DMS53 treated with DMSO at 0.1 percent for 48 hours (cell line): ENCODE measurements at regions not wholly inside any gene's neighbourhood (a gene's known extent, or its start where the extent isn't known, plus 50 kb on each side); places are given as distances from the start of the nearest gene placed in this dataset.

Source experiments
- DNase-seq: peaks from one replicate; lab custom pipeline; 2025; ENCODE audit not compliant: unreplicated experiment; lab: John Stamatoyannopoulos, UW

DNA sequence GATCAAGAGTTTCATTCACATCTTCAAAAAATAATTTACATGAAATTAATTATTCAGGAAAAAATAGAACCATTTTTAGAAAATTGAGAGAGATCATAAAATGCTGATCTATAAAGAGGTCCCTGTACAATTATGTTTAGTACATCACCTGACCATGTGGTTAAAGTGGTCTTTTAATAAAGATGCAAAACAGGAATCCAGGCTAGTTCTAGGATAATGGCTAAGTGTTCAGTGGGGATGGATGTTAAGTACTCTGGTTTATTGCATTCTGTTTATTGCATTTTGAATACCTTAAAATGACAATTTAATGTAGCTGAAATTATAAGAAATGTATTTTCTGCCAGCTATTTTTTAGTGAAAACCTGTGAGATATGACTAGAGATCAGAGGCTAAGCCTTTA lies 72.0 kb upstream of the SMC2 start:
- no peak for DNase-seq

DNA sequence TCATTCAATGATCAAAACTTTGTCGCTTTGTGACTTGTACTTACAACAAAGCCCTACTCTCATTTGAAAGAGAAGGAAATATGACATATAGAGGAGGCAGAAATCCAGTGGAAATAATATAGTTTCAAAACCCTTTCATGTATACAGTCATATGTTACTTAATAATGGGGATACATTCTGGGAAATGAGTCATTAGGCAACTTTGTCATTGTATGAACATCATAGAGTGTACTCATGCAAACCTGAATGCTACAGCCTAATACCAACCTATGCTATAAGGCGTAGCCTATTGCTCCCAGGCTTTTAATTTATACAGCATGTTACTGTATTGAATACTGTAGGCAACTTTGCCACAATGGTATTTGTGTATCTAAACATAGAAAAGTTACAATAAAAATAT lies 69.0 kb upstream of the SMC2 start:
- DNase-seq: no peak

DNA sequence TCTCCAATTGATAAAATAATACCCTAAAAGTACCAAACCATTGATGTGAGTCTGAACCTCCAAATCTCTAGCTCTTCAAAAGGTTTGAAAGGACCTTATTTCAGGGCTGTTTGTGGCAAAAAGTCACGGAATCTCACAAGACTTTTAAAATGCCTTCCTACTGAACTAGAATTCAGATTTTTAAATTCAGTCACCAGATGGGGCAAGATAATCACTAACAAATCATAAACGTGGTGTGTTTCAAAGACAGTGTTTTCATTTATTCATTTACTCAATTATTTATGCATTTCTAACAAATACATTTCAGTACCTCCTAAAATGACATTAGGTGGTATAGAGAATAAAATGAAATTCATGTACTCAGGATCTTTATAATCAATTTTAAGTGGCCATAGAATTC lies 68.2 kb upstream of the SMC2 start:
- no peak for DNase-seq

DNA sequence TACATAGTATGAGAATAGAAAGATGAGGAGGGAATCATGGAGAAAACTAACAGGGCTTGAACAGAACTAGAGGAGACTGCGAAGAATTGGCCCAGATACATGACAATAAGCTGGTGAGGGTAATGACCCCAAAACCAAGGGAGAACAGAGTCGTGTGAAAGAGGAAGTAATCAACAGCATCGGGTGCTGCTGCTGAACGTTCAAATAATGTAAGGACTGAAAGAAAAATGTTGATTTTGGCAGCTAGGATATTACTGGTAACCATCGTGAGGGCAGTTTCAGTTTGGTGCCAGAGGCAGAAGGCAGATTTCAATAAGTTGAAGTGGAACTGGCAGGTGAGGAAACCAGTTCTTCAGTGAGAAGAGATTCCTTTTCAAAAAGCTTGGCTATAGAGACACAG lies 66.8 kb upstream of the SMC2 start:
- no peak for DNase-seq

DNA sequence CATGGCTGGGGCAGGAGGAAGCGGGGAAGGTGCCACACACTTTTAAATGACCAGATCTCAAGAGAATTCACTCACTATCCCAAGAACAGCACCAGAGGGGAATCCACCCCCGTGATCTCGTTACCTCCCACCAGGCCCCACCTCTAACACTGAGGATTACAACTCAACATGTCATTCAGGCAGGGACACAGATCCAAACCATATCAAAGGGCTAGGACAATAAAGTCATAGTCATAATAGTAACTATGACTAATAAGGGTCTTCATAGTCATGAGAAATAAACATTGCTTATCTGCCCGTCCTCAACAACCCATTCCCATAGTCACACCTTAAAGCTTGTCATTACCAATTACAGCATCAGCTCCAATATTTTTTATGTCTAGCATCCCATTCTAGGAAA lies 65.3 kb upstream of the SMC2 start:
- no peak for DNase-seq
